HG03354 (cell line): ENCODE measurements at regions not wholly inside any gene's neighbourhood (a gene's known extent, or its start where the extent isn't known, plus 50 kb on each side); places are given as distances from the start of the nearest gene placed in this dataset.
"Not testable (repeated sequence)": the region's sequence is repeated elsewhere in the genome, so short reads cannot be mapped to it uniquely, and the experiment has no call there.

Source experiments
- ATAC-seq: cut with Tn5 transposase; IDR thresholded peaks from one replicate; pipeline ENCODE4 v1.9.1; 2021; ENCODE audit warnings: mild to moderate bottlenecking; ENCODE audit not compliant: unreplicated experiment, poor library complexity, severe bottlenecking

- ATAC-seq: no peak
These were observed 181.3 kb downstream of the NFKBIZ start for GRCh38 chr3:102030661-102031060.

GRCh38 chr3:102031834-102032233 lies 182.5 kb downstream of the NFKBIZ start:
- no peak for ATAC-seq

- ATAC-seq: no peak
These were observed 183.4 kb downstream of the NFKBIZ start for GRCh38 chr3:102032491-102033383.

- no peak for ATAC-seq
These were observed 185.5 kb downstream of the NFKBIZ start for GRCh38 chr3:102034639-102035451.

GRCh38 chr3:102036017-102036416 lies 186.7 kb downstream of the NFKBIZ start:
- peak; percentile 53 for ATAC-seq

GRCh38 chr3:102036472-102036871 lies 187.2 kb downstream of the NFKBIZ start:
- ATAC-seq: no peak

GRCh38 chr3:102037209-102037608 lies 187.9 kb downstream of the NFKBIZ start:
- ATAC-seq: no peak

GRCh38 chr3:102037791-102038190 lies 188.5 kb downstream of the NFKBIZ start:
- no peak for ATAC-seq

GRCh38 chr3:102038477-102039142 lies 189.3 kb downstream of the NFKBIZ start:
- ATAC-seq: peak; percentile 88

- not testable (repeated sequence) for ATAC-seq
These were observed 190.8 kb downstream of the NFKBIZ start for GRCh38 chr3:102040144-102040543.

GRCh38 chr3:102053375-102053989 lies 204.2 kb downstream of the NFKBIZ start:
- ATAC-seq: peak; percentile 47

GRCh38 chr3:102054543-102055080 lies 205.3 kb downstream of the NFKBIZ start:
- ATAC-seq: no peak

GRCh38 chr3:102057781-102058421 lies 208.6 kb downstream of the NFKBIZ start:
- ATAC-seq: peak; percentile 75

- peak; percentile 77 for ATAC-seq
These were observed 210.0 kb downstream of the NFKBIZ start for GRCh38 chr3:102059145-102059943.

GRCh38 chr3:102060814-102061213 lies 211.5 kb downstream of the NFKBIZ start:
- peak; percentile 31 for ATAC-seq

- ATAC-seq: no peak
These were observed 214.3 kb downstream of the NFKBIZ start for GRCh38 chr3:102063572-102063971.

- ATAC-seq: no peak
These were observed 217.2 kb downstream of the NFKBIZ start for GRCh38 chr3:102066470-102066869.

- no peak for ATAC-seq
These were observed 219.0 kb downstream of the NFKBIZ start for GRCh38 chr3:102068327-102068726.
